ENCODE measurements at regions not wholly inside any gene's neighbourhood (a gene's known extent, or its start where the extent isn't known, plus 50 kb on each side); places are given as distances from the start of the nearest gene placed in this dataset.

DNA sequence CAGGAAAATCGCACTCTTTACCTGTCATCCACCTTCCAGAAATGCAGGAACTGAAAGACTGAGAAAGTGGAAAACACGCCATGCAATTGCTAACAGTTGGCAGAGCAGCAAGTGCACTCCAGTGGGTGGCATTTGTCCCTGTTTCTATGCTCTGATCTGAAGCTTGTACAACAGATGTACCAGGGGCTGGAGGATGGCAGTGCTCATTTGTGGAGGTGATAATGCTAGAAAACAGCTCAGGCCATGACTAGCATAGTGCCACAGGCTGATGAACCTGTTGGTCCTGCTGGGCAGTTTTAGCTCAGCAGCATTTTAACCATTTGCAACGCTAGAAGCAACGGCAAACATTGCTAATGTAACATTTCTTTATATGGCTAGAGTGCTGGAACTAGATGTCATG, 199.9 kb upstream of the NRP1 start:
- DNase-seq: no peak
- intact Hi-C loops (cut with DNase I): no loop called here

DNA sequence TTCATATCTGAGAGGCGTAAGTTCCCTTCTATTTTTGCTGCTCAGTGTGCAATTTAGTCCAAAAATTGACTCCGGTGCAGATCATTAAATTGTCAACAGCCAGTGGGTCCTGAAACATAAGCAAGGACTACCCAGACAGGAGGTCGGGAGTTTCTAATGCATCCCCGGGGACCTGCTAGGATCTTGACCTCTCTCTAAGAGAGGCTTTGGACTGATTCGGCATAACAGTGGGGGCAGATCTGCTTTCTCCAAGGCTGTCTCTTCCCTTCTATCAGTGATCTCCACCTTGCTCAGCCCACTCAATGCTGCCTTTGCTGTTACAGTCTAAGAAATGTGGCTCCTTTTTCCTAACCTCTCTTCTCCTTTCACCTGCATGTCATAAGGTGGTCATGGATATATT, 199.1 kb upstream of the NRP1 start:
- DNase-seq: no peak
- intact Hi-C loops (cut with DNase I): no loop called here

- no peak for DNase-seq
- intact Hi-C loops (cut with DNase I): no loop called here
Measured at GRCh38 chr10:33532901-33533300, 198.4 kb upstream of the NRP1 start.

DNA sequence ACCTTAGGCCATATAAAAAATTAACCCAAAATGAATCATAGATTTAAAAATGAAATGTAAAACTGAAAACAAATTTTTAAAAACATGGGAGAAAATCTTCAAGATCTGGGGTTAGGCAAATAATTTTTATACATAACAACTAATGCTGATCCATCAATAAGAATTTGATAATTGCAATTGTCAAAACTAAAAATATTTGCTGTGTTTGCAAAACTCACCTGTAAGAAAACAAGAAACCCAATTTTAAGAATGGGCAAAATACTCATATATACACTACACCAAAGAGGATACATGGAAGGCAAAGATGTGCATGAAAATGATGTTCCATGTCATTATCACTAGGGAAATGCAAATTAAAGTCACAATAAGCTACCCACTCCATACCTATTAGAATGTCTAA, 194.8 kb upstream of the NRP1 start:
- intact Hi-C loops (cut with DNase I): no loop called here
- no peak for DNase-seq

- intact Hi-C loops (cut with DNase I): no loop called here
- DNase-seq: no peak
Measured at GRCh38 chr10:33524966-33525365, 190.5 kb upstream of the NRP1 start.

DNA sequence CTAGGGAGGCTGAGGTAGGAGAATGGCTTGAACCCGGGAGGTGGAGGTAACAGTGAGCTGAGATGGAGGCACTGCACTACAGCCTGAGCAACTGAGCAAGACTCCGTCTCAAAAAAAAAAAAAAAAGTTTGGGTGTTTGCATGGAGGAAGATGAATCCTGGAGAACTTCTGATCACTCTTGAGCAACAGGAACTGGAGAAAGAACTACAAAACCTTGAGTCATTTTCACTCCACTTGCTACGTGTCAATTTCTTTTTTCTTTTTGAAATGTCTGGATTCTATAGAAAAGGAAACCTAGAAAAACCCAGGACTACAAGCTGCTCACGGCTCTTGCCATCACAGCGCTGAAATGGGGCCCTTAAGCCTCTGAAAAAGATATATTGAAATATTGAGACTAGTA, 189.6 kb upstream of the NRP1 start:
- DNase-seq: no peak
- intact Hi-C loops (cut with DNase I): no loop called here

DNA sequence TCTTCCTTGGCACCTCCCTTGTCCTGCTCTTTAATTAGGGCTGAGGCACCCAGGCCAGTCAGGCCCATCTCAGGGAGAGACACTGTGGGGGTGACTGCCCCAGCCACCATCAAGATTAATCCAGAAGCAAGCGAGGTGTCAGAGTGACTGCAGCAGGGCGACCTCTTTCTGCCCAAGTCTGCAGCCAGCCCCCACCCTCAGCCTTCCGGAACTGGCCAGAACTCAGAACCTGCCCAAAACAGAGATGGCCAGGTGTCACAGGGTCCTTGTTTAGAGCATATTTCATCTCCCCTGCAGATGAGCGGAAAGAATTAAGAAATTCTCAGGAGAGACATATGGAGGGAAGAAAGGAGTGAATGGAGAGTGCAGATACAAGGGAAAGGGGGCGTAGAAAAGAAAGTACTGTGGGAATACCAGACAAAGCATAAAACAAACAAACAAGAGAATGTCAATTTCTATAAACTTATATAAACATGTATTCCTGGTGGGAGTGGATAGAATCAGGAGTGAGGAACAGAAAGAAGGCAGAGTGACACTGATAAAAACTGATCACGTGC, 188.8 kb upstream of the NRP1 start:
- no peak for DNase-seq
- intact Hi-C loops (cut with DNase I): no loop called here

DNA sequence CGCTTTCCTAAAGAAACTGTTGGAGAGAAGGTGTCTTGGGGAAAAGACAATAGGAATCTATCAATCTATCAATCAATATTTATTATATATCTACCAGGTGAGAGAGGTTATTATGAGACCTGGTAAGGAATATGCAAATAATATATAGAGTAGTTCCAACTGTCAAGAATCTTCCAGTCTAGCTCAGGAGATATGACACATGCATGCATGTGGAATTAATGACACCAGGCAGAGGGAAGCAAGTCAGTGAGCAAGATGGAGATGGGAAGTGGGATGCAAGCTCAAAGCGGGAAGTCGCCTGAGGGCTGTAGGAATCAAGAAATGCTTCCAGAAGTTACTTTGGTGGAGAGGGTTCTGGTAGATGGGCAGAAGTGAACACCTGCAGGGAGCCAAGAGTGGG, 187.4 kb upstream of the NRP1 start:
- intact Hi-C loops (cut with DNase I): no loop called here
- no peak for DNase-seq

DNA sequence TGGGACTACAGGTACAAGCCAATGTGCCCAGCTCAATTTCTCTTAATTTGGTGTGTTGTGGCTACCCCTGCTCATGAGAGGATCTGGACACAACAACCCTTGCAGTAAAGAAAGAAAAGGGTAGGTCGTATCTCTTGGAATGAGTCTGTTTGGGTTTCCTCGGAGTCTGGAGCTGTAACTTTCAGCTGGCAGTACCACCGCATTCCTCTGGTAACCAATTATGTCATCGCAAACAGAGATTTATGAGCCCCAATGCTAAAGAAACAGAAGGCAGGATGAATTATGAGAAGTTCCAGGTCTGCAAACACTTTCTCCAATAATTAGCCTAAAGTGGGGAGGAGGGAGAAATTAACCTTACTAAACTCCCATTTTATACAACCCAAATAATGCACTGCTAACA, 186.6 kb upstream of the NRP1 start:
- intact Hi-C loops (cut with DNase I): no loop called here
- DNase-seq: no peak

- intact Hi-C loops (cut with DNase I): no loop called here
- DNase-seq: no peak
Measured at GRCh38 chr10:33520223-33520622, 185.8 kb upstream of the NRP1 start.

GRCh38 chr10:33519130-33519860, 184.8 kb upstream of the NRP1 start:
- no peak for DNase-seq

GRCh38 chr10:33510206-33510605, 175.7 kb upstream of the NRP1 start:
- intact Hi-C loops (cut with DNase I): no loop called here
- DNase-seq: no peak

More at GRCh38 chr10:33519130-33519860, 184.8 kb upstream of the NRP1 start:
- intact Hi-C loops (cut with DNase I): no loop called here

GRCh38 chr10:33509231-33509831, 174.9 kb upstream of the NRP1 start:
- no peak for DNase-seq
- intact Hi-C loops (cut with DNase I): no loop called here

DNA sequence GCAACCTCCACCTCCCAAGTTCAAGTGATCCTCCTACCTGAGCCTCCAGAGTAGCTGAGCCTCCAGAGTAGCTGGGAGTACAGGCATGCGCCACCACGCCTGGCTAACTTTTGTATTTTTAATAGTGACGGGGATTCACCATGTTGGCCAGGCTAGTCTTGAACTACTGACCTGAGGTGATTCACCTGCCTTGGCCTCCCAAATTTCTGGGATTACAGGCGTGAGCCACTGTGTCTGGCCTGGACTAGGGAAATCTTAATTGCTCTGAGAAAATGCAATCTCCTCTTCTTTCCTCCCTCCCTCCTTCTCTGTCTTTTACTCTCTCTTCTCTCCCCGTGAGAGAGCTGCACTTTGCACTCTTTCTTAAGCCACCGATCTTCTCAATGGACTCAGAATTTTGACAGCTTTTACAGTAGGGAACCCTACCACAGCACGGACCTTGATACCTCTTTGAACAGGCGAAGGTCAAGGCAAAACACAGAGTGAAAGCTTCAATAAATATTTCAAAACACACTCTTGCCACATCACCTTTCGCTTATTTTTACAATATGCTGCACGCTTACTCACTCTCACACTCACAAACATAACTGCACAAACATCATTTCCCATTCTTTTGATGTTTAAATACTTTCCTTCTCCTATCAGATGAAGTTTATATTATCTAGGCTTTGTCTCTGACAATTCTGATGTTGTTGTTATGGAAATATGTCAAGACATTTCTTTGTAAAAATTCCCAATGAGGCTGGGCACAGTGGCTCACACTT, 173.4 kb upstream of the NRP1 start:
- intact Hi-C loops (cut with DNase I): no loop called here
- DNase-seq: no peak

GRCh38 chr10:33506838-33507661, 172.6 kb upstream of the NRP1 start:
- intact Hi-C loops (cut with DNase I): no loop called here

GRCh38 chr10:33506391-33506790, 171.9 kb upstream of the NRP1 start:
- intact Hi-C loops (cut with DNase I): no loop called here
- DNase-seq: no peak

More at GRCh38 chr10:33506838-33507661, 172.6 kb upstream of the NRP1 start:
- DNase-seq: no peak

DNA sequence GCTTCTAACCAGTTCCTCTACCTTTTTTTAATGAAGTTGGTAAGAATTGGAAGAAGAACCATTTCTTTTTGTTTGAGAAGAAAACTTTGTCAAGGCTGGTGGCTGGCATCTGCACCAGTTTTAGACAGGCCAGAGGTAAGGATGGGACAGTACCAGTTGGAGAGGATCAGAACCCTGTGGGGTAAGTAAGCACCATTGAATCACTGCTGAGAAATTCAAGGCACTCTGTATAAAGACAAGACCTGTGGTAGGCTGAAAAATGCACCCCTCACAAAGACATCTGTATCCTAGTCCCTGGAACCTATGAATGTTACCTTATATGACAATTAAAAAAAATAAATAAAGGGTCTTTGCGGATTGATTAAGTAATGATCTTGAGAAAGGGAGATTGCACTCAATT, 166.7 kb upstream of the NRP1 start:
- no peak for DNase-seq

DNA sequence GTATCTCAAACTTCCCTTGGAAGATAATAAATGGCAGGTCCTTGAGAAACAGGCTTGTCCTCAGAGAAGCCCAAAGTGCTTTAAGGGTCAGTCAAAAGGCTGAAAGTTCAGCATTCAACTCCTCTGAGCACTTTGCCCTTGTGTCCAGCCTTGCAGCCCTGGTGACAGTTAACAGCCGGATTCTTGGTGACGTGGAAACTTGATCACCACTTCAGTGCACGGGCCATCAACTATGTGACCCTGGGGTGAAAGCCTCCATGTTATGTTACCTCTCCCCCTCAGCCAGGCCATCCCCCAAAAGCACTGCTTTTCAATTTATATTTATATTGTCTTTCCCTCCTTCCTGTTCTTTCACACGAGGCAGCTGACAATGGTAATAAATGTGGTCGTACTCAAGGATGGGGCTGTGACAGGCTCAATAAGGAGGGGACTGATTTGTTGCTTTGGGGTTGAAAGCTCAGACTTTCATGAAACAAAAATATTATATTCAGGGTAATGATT, 164.0 kb upstream of the NRP1 start:
- DNase-seq: no peak
- intact Hi-C loops (cut with DNase I): no loop called here

More for the DNA sequence above, 166.7 kb upstream of the NRP1 start:
- intact Hi-C loops (cut with DNase I): no loop called here

DNA sequence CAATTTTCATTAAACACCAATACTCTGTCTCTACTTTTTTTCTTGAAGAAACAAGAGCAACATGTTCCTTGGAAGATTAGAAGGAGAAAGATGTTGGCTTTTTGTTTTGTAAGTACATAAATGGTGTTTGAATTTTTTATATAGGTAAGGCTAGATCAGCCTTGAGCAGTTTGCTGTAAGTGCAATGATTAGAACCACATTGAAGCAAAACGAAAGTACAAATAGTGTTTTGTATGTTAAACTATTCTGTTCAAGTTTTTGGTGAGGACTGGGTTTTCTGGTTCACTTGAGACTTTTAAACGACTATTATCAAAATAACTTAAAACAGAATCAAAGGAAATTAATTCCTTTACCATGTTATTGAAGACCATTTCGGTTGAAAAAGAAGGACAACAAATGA, 162.9 kb upstream of the NRP1 start:
- intact Hi-C loops (cut with DNase I): no loop called here
- no peak for DNase-seq

DNA sequence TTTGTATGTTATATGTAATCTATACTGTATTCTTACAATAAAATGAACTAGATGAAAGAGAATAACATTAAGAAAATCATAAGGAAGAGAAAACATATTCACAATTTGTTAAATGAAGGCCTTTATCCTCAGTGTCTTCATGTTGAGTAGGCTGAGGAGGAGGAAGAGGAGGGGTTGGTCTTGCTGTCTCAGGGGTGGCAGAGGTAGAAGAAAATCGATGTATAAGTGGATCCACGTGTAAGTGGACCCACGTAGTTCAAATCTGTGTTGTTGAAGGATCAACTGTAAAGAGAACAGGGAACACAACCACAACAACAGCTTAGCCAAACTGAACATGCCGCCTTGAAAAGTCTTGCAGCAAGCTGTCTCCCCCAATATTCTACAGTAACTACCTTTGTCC, 161.6 kb upstream of the NRP1 start:
- no peak for DNase-seq
- intact Hi-C loops (cut with DNase I): no loop called here
